ENCODE measurements at regions not wholly inside any gene's neighbourhood (a gene's known extent, or its start where the extent isn't known, plus 50 kb on each side); places are given as distances from the start of the nearest gene placed in this dataset.

DNA sequence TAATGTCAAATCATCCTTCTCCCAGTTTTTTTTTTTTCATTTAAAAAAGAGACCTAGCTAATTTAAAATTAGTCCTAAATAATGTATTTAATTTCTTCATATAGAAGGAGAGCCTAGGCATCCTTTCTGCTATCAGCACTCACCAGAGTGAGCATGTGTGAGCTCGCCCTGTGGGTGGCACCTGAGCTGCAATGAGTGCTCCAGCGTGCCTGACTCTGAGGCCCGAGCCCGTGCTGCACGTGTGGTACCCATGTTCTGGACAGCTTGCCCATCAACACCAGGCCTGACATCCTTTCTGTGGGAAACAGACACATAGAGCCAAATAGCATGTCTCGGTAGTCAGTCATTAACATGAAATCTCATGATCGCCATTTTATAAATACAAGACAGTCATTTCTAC, 381.4 kb downstream of the DTWD2 start:
- TF ChIP-seq, protein P1, sequence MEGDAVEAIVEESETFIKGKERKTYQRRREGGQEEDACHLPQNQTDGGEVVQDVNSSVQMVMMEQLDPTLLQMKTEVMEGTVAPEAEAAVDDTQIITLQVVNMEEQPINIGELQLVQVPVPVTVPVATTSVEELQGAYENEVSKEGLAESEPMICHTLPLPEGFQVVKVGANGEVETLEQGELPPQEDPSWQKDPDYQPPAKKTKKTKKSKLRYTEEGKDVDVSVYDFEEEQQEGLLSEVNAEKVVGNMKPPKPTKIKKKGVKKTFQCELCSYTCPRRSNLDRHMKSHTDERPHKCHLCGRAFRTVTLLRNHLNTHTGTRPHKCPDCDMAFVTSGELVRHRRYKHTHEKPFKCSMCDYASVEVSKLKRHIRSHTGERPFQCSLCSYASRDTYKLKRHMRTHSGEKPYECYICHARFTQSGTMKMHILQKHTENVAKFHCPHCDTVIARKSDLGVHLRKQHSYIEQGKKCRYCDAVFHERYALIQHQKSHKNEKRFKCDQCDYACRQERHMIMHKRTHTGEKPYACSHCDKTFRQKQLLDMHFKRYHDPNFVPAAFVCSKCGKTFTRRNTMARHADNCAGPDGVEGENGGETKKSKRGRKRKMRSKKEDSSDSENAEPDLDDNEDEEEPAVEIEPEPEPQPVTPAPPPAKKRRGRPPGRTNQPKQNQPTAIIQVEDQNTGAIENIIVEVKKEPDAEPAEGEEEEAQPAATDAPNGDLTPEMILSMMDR (IDR thresholded peaks at IDR 0.05), result no peak
- TF ChIP-seq POLR2A (IDR thresholded peaks at IDR 0.05), result no peak
